ENCODE measurements at regions not wholly inside any gene's neighbourhood (a gene's known extent, or its start where the extent isn't known, plus 50 kb on each side); places are given as distances from the start of the nearest gene placed in this dataset.

- WGBS, 5 donors = 78 to 91% (median 88%) methylated on average over 5 of the region's 5 CpGs
- Histone ChIP-seq H3K9me3 (peaks cover 0 to 6% (median 3%) of the 10 kb centered on the region in 4 donors), H3K4me3 (no peak overlapping the region), H3K27me3 (no peaks in the 10 kb centered on the region), H3K4me1 (no peaks in the 10 kb centered on the region), H3K36me3 (no peaks in the 10 kb centered on the region), H3K27ac (no peak overlapping the region)
- TF ChIP-seq POLR2AphosphoS5 (IDR thresholded peaks at IDR 0.05) = no peak
- no peak for TF ChIP-seq EP300 (IDR thresholded peaks at IDR 0.05)
- no peak for TF ChIP-seq POLR2A (IDR thresholded peaks at IDR 0.05)
- TF ChIP-seq CTCF (IDR thresholded peaks at IDR 0.05) = no peak
- intact Hi-C loops (cut with DNase I; ENCODE audit: low total_unique reads) = no loop called here
- no peak for DNase-seq
Observed at GRCh38 chr13:21964686-21965085, 293.8 kb downstream of the FGF9 start.

GRCh38 chr13:21965095-21965494 lies 294.2 kb downstream of the FGF9 start:
- H3K36me3 ChIP-seq = no peaks in the 10 kb centered on the region
- TF ChIP-seq CTCF (IDR thresholded peaks at IDR 0.05) (no peak), POLR2AphosphoS5 (IDR thresholded peaks at IDR 0.05) (no peak), POLR2A (IDR thresholded peaks at IDR 0.05) (no peak), EP300 (IDR thresholded peaks at IDR 0.05) (no peak)
- intact Hi-C loops (cut with DNase I; ENCODE audit: low total_unique reads) = no loop called here
- H3K4me1 ChIP-seq = no peaks in the 10 kb centered on the region
- WGBS, 5 donors = 88 to 93% (median 90%) methylated on average over 14 of the region's 14 CpGs
- no peak overlapping the region for H3K27ac ChIP-seq
- no peak for DNase-seq
- peaks cover 0 to 6% (median 3%) of the 10 kb centered on the region in 4 donors for H3K9me3 ChIP-seq
- no peak overlapping the region for H3K4me3 ChIP-seq
- no peaks in the 10 kb centered on the region for H3K27me3 ChIP-seq

GRCh38 chr13:21966014-21966413 lies 295.1 kb downstream of the FGF9 start:
- 78 to 95% (median 94%) methylated on average over 4 of the region's 4 CpGs for WGBS, 5 donors
- no peak for DNase-seq
- TF ChIP-seq EP300 (IDR thresholded peaks at IDR 0.05) (no peak), CTCF (IDR thresholded peaks at IDR 0.05) (no peak), POLR2A (IDR thresholded peaks at IDR 0.05) (no peak)
- peaks cover 0 to 6% (median 3%) of the 10 kb centered on the region in 4 donors for H3K9me3 ChIP-seq
- H3K27ac ChIP-seq = no peak overlapping the region
- H3K36me3 ChIP-seq = no peaks in the 10 kb centered on the region
- intact Hi-C loops (cut with DNase I; ENCODE audit: low total_unique reads) = no loop called here
- no peaks in the 10 kb centered on the region for H3K4me1 ChIP-seq
- H3K27me3 ChIP-seq = no peaks in the 10 kb centered on the region
- H3K4me3 ChIP-seq = no peak overlapping the region

GRCh38 chr13:21967871-21968270 lies 297.0 kb downstream of the FGF9 start:
- H3K27me3 ChIP-seq = no peaks in the 10 kb centered on the region
- H3K4me1 ChIP-seq = peaks cover 0 to 3% (median 0%) of the 10 kb centered on the region in 4 donors
- H3K9me3 ChIP-seq = no peaks in the 10 kb centered on the region
- no peak for TF ChIP-seq POLR2A (IDR thresholded peaks at IDR 0.05)
- no peak for TF ChIP-seq POLR2AphosphoS5 (IDR thresholded peaks at IDR 0.05)
- TF ChIP-seq CTCF (IDR thresholded peaks at IDR 0.05) = no peak
- no peak for TF ChIP-seq EP300 (IDR thresholded peaks at IDR 0.05)
- intact Hi-C loops (cut with DNase I; ENCODE audit: low total_unique reads) = no loop called here
- DNase-seq = no peak
- no peak overlapping the region for H3K27ac ChIP-seq
- H3K4me3 ChIP-seq = no peak overlapping the region
- WGBS, 5 donors = 83 to 92% (median 86%) methylated on average over 1 of the region's 1 CpG
- no peaks in the 10 kb centered on the region for H3K36me3 ChIP-seq
